HG02885 (cell line): ENCODE measurements at regions not wholly inside any gene's neighbourhood (a gene's known extent, or its start where the extent isn't known, plus 50 kb on each side); places are given as distances from the start of the nearest gene placed in this dataset.

Experiments used
- ATAC-seq: cut with Tn5 transposase; IDR thresholded peaks from one replicate; pipeline ENCODE4 v1.9.1; 2021; ENCODE audit warnings: mild to moderate bottlenecking; ENCODE audit not compliant: unreplicated experiment, poor library complexity

GRCh38 chr17:57174591-57174990 is 81.7 kb upstream of the MSI2 start:
- ATAC-seq: peak; percentile 75

- no peak for ATAC-seq
Observed at GRCh38 chr17:57178839-57179238, 77.5 kb upstream of the MSI2 start.

- ATAC-seq: no peak
Observed at GRCh38 chr17:57182621-57183020, 73.7 kb upstream of the MSI2 start.

- no peak for ATAC-seq
Observed at GRCh38 chr17:57186226-57187019, 69.9 kb upstream of the MSI2 start.

GRCh38 chr17:57187391-57187790 is 68.9 kb upstream of the MSI2 start:
- no peak for ATAC-seq

GRCh38 chr17:57195785-57196460 is 60.4 kb upstream of the MSI2 start:
- no peak for ATAC-seq

GRCh38 chr17:57197466-57198071 is 58.8 kb upstream of the MSI2 start:
- ATAC-seq: no peak

- ATAC-seq: no peak
Observed at GRCh38 chr17:57201481-57201880, 54.8 kb upstream of the MSI2 start.

GRCh38 chr17:57203040-57203439 is 53.3 kb upstream of the MSI2 start:
- ATAC-seq: no peak
